Astrocyte (in vitro differentiated cells and primary cell): ENCODE measurements at regions not wholly inside any gene's neighbourhood (a gene's known extent, or its start where the extent isn't known, plus 50 kb on each side); places are given as distances from the start of the nearest gene placed in this dataset.

ENCODE experiments used
- EZH2 ChIP-seq: IDR thresholded peaks from 2 replicates; pipeline ENCODE4 v1.6.1; 2012; ENCODE audit warnings: mild to moderate bottlenecking, low read length, inconsistent platforms; ENCODE audit not compliant: insufficient read depth
- TF ChIP-seq, protein P1 (sequence below): IDR thresholded peaks from 2 replicates; pipeline ENCODE4 v1.5.1; 2011; ENCODE audit warnings: low read depth, mild to moderate bottlenecking, inconsistent platforms, low read length, moderate library complexity; ENCODE audit not compliant: insufficient read depth

DNA sequence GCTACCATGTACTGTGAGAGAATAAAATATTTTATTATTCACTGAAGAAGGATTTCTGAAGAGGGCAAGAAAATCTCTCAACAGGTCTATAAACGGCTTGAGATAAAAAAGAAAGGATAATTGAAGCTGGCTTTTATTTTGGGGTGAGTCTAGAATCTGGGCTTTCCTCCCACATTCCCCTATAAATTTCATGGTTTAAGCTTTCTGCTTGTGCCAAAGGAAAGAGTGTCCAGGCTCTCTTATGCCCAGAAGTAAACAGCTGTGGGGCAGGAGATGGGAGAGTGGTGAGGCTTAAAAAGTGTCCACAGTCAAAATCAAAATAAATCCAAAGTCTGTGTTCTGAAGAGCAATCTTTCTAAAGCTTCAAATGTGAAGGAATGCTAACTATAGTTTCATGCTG lies 942.2 kb upstream of the MIR17HG start:
- TF ChIP-seq, protein P1, sequence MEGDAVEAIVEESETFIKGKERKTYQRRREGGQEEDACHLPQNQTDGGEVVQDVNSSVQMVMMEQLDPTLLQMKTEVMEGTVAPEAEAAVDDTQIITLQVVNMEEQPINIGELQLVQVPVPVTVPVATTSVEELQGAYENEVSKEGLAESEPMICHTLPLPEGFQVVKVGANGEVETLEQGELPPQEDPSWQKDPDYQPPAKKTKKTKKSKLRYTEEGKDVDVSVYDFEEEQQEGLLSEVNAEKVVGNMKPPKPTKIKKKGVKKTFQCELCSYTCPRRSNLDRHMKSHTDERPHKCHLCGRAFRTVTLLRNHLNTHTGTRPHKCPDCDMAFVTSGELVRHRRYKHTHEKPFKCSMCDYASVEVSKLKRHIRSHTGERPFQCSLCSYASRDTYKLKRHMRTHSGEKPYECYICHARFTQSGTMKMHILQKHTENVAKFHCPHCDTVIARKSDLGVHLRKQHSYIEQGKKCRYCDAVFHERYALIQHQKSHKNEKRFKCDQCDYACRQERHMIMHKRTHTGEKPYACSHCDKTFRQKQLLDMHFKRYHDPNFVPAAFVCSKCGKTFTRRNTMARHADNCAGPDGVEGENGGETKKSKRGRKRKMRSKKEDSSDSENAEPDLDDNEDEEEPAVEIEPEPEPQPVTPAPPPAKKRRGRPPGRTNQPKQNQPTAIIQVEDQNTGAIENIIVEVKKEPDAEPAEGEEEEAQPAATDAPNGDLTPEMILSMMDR, result no peak
- TF ChIP-seq EZH2, result no peak
